ENCODE measurements at regions not wholly inside any gene's neighbourhood (a gene's known extent, or its start where the extent isn't known, plus 50 kb on each side); places are given as distances from the start of the nearest gene placed in this dataset.

DNA sequence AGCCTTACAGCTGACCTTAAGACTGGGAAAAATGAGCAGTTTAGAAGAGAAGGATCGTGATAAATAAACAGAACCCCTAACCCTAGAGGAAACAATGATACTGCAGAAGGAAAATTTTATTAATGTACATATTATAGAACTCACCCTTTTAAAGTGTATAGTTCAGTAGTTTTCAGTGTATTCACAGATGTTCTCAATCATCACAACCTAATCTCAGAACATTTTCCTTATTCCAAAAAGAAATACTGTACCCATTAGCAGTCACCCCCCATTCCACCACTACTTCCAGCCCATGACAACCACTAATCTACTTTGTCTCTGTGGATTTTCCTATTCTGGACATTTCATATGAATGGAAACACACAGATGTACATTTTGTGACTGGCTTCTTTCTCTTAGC, 90.2 kb upstream of the AGTR1 start:
- peaks cover 9% of the 10 kb centered on the region for H3K9me3 ChIP-seq (ENCODE audit: control insufficient read depth, low read length)
- no peaks in the 10 kb centered on the region for H3K27me3 ChIP-seq (ENCODE audit: control insufficient read depth, insufficient read depth, low read length, poor library complexity, severe bottlenecking)
- peak overlapping the region; percentile 22 for H3K27ac Mint-ChIP-seq
- peaks cover 10% of the 10 kb centered on the region for H3K9me3 Mint-ChIP-seq
- H3K4me1 ChIP-seq (ENCODE audit: control insufficient read depth, insufficient read depth, low read length) = peaks cover 7% of the 10 kb centered on the region
- peaks cover 27% of the 10 kb centered on the region for H3K4me1 Mint-ChIP-seq
- H3K4me3 ChIP-seq (ENCODE audit: low read length) = no peak overlapping the region
- peaks cover 2% of the 10 kb centered on the region for H3K27me3 Mint-ChIP-seq (ENCODE audit: insufficient read depth)
- H3K36me3 ChIP-seq (ENCODE audit: control insufficient read depth, insufficient read depth, low read length) = no peaks in the 10 kb centered on the region
- H3K4me3 Mint-ChIP-seq = no peak overlapping the region
- H3K9ac ChIP-seq (ENCODE audit: extremely low read depth, low read length, poor library complexity, severe bottlenecking) = no peak overlapping the region
- no peak overlapping the region for H3K27ac ChIP-seq (ENCODE audit: low read depth, low read length)
- H3K36me3 Mint-ChIP-seq (ENCODE audit: low read depth) = no peaks in the 10 kb centered on the region
- no CpG with 5 or more reads among the region's 1 CpG for WGBS, 2 experiments (ENCODE audit: insufficient coverage in 1 of 2, insufficient read length in 1 of 2)
- DNase-seq = no peak
- TF ChIP-seq, protein P1, sequence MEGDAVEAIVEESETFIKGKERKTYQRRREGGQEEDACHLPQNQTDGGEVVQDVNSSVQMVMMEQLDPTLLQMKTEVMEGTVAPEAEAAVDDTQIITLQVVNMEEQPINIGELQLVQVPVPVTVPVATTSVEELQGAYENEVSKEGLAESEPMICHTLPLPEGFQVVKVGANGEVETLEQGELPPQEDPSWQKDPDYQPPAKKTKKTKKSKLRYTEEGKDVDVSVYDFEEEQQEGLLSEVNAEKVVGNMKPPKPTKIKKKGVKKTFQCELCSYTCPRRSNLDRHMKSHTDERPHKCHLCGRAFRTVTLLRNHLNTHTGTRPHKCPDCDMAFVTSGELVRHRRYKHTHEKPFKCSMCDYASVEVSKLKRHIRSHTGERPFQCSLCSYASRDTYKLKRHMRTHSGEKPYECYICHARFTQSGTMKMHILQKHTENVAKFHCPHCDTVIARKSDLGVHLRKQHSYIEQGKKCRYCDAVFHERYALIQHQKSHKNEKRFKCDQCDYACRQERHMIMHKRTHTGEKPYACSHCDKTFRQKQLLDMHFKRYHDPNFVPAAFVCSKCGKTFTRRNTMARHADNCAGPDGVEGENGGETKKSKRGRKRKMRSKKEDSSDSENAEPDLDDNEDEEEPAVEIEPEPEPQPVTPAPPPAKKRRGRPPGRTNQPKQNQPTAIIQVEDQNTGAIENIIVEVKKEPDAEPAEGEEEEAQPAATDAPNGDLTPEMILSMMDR (conservative IDR thresholded peaks at IDR 0.05) = no peak

DNA sequence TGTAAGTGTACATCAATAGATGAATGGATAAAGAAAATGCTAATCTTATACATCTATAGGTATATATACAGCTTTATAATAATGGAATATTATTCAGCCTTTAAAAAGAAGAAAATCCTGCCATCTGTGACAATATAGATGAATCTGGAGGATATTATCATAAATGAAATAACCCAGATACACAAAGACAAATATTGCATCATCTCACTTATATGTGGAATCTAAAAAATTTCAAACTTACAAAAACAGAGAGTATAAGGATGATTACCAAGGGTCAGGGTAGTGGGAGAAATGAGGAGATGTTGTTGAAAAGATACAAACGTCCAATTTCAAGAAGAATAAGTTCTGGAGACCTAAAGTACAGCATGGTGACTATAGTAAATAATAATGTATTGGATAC, 85.4 kb upstream of the AGTR1 start:
- Mint-ChIP-seq H3K9me3 (peaks cover 10% of the 10 kb centered on the region), H3K4me3 (no peak overlapping the region), H3K36me3 (ENCODE audit: low read depth) (no peaks in the 10 kb centered on the region), H3K27ac (no peak overlapping the region), H3K4me1 (peaks cover 5% of the 10 kb centered on the region), H3K27me3 (ENCODE audit: insufficient read depth) (peaks cover 2% of the 10 kb centered on the region)
- Histone ChIP-seq H3K4me1 (ENCODE audit: control insufficient read depth, insufficient read depth, low read length) (peaks cover 1% of the 10 kb centered on the region), H3K36me3 (ENCODE audit: control insufficient read depth, insufficient read depth, low read length) (no peaks in the 10 kb centered on the region), H3K9ac (ENCODE audit: extremely low read depth, low read length, poor library complexity, severe bottlenecking) (no peak overlapping the region), H3K9me3 (ENCODE audit: control insufficient read depth, low read length) (peaks cover 9% of the 10 kb centered on the region), H3K4me3 (ENCODE audit: low read length) (no peak overlapping the region), H3K27me3 (ENCODE audit: control insufficient read depth, insufficient read depth, low read length, poor library complexity, severe bottlenecking) (no peaks in the 10 kb centered on the region), H3K27ac (ENCODE audit: low read depth, low read length) (no peak overlapping the region)
- DNase-seq = no peak
- 80 to 95% methylated on average over 1 of the region's 1 CpG for WGBS, 2 experiments (ENCODE audit: insufficient coverage in 1 of 2, insufficient read length in 1 of 2)
- TF ChIP-seq, protein P1 (conservative IDR thresholded peaks at IDR 0.05) = no peak

DNA sequence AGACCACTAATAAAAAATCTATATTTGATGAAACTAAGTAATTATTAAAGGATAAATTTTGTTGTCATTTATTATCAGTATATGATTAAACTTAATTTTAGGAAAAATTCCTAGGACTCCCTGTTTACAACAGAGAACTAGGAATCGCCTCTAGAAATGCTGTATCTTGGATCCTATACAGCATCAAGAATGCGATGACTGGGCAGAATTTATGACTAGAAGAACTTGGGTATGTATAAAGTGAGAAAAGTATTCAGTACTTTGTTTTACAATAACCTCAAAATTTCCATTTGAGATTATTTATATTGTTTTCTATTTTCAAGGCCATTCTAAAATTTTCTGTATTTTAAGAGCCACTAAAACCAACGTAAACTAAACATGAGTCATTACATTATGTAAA, 82.3 kb upstream of the AGTR1 start:
- Histone ChIP-seq H3K9ac (ENCODE audit: extremely low read depth, low read length, poor library complexity, severe bottlenecking) (no peak overlapping the region), H3K27ac (ENCODE audit: low read depth, low read length) (no peak overlapping the region), H3K4me1 (ENCODE audit: control insufficient read depth, insufficient read depth, low read length) (no peaks in the 10 kb centered on the region), H3K27me3 (ENCODE audit: control insufficient read depth, insufficient read depth, low read length, poor library complexity, severe bottlenecking) (no peaks in the 10 kb centered on the region), H3K36me3 (ENCODE audit: control insufficient read depth, insufficient read depth, low read length) (no peaks in the 10 kb centered on the region), H3K4me3 (ENCODE audit: low read length) (no peak overlapping the region), H3K9me3 (ENCODE audit: control insufficient read depth, low read length) (no peaks in the 10 kb centered on the region)
- Mint-ChIP-seq H3K27ac (no peak overlapping the region), H3K27me3 (ENCODE audit: insufficient read depth) (no peaks in the 10 kb centered on the region), H3K4me1 (no peaks in the 10 kb centered on the region), H3K4me3 (no peak overlapping the region), H3K36me3 (ENCODE audit: low read depth) (no peaks in the 10 kb centered on the region), H3K9me3 (no peaks in the 10 kb centered on the region)
- DNase-seq = no peak
- WGBS, 2 experiments (ENCODE audit: insufficient coverage in 1 of 2, insufficient read length in 1 of 2) = 89% methylated on average over 2 of the region's 3 CpGs; no CpG with 5 or more reads in 1 of the 2 experiments
- TF ChIP-seq, protein P1 (conservative IDR thresholded peaks at IDR 0.05) = no peak
